Right ventricle myocardium superior (tissue), 1 donor: ENCODE measurements at regions not wholly inside any gene's neighbourhood (a gene's known extent, or its start where the extent isn't known, plus 50 kb on each side); places are given as distances from the start of the nearest gene placed in this dataset.
A peak's percentile ranks its signal among the peaks of the same experiment; 100 is the strongest.
"Not testable (repeated sequence)": the region's sequence is repeated elsewhere in the genome, so short reads cannot be mapped to it uniquely, and the experiment has no call there.

ENCODE experiments used
- ATAC-seq: fragments of 200-7000 bp; cut with Tn5 transposase; one replicate; pipeline ENCODE4 v1.9.1; 2020; ENCODE audit warnings: mild to moderate bottlenecking; ENCODE audit not compliant: poor library complexity
- DNase-seq: peaks from one replicate; pipeline ENCODE4 v3.0.0-alpha.2; 2020
- intact Hi-C: fragments of 100-400 bp; cut with DNase I; formaldehyde crosslinking; loops from one replicate; pipeline ENCODE4 v1.11.2; 2022
- donor health status: DM: no; HTN: yes; CAD: no; lungs with severe emphysema.

DNA sequence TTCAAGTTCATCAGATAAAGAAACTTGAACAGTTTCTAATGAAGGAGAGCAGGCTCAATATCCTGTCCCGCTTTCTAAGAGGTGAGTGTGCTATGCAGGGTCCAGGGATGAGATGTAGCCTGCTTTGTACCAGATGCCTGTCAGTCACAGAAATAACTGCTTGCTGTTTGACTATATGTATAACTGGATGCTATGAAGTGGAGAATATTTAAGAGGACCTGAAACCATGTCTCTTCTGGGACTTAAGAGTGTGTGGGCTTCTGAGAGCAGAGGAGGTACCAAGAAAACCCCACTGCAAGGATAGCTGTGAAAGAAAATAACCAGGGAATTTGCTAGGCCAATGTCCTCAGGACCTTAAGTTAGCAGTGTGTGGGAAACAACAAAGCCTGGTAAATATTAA is 246.3 kb upstream of the RFC3 start:
- no peak for DNase-seq
- intact Hi-C loops: no loop called here
- ATAC-seq: no peak

DNA sequence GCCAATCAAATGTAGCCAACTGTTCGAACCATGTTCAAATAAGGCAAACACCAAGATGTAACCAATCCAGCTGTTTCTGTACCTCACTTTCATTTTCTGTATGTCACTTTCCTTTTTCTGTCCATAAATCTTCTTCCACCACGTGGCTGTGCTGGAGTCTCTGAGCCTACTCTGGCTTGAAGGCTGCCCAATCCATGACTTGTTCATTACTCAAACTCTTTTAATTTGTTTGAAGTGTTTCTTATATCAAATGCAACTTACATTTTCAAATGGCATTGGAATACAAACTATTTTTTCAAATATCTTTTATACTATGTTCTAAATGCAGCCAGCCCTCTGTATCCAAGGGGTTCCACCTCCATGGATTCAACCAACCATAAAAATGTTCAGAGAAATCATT is 245.6 kb upstream of the RFC3 start:
- intact Hi-C loops, DNase-seq, ATAC-seq: not testable (repeated sequence)

DNA sequence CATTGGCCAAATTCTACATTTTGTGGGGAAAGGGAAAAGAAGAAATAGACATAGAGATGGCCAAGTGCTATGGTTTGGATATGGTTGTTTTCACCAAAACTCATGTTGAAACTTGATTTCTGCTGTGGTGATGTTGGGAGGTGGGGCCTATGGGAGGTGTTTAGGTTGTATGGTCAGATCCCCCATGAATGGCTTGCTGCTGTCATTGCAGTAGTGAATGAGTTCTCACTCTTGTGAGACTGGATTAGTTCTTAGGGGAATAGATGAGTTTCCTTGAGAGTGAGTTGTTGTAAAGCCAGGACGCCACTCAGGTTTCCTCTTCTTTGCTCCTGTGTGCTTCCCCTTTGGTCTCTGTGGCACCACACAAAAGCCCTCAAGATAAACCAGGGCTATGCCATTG is 242.6 kb upstream of the RFC3 start:
- ATAC-seq (no peak), DNase-seq (no peak)
- intact Hi-C loops: no loop called here

DNA sequence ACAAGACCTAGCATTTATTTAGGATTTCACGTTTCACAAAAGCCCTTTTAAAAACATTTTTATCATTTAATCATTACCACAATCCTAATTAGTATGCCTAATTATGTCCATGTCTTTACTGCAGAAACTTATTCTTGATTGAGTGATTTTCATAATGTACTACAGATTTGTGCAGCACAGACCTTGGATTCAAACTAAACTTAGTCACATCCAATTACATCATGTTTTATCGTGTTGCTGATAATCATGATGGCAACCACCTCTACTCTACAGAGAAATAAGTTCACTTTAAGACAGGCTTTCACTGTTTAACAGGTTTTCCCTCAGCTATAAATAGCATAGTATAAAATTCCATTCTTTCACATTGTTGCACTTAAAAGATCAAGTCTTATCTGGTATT is 240.9 kb upstream of the RFC3 start:
- ATAC-seq: no peak
- no peak for DNase-seq
- intact Hi-C loops: no loop called here

DNA sequence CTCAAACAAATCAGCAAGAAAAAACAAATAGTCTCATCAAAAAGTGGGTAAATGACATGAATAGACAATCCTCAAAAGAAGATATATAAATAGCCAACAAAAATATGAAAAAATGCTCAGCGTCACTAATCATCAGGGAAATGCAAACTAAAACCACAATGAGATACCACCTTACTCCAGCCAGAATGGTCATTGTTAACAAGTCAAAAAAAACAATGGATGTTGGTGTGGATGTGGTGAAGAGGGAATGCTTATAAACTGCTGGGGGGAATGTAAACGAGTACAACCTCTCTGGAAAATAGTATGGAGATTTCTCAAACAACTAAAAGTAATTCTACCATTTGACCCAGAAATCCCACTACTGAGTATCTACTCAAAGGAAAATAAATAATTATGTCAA is 239.2 kb upstream of the RFC3 start:
- intact Hi-C loops: no loop called here
- DNase-seq (no peak), ATAC-seq (no peak)

DNA sequence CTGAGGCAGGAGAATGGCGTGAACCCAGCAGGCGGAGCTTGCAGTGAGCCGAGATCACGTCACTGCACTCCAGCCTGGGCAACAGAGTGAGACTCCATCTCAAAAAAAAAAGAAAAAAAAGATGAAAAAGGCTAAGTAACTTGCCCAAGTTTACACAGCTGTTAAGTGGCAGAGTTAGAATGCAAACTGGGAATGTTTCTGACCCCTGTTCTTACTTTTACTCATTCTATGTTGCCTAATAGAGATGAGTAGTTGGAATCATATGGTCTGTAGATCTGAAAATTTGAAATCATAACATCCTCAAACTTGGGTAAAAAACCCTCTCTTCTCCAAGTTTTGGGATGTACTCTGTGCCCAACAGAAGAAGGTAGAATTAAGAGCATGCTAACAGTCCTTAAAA is 235.8 kb upstream of the RFC3 start:
- intact Hi-C loops: no loop called here
- DNase-seq (no peak), ATAC-seq (no peak)

DNA sequence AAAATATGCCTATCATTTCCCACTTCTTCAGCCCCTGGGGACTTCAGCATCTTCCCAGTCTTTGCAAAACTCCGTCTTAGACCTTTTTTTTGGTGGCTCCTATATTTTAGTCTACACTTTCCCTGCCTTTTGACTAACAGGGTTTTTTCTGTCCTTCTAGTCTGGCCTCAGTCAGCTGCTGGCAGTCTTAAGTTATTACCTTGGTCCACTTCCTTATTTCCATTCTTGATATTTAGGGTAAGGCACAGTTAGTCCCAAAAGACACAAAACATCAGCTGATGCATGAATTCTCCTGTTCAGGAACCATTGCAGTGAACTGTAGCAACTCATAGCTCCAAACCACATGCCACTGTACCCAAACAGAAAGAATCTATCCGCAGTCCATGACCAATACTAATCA is 234.6 kb upstream of the RFC3 start:
- no peak for ATAC-seq
- intact Hi-C loops: no loop called here

DNA sequence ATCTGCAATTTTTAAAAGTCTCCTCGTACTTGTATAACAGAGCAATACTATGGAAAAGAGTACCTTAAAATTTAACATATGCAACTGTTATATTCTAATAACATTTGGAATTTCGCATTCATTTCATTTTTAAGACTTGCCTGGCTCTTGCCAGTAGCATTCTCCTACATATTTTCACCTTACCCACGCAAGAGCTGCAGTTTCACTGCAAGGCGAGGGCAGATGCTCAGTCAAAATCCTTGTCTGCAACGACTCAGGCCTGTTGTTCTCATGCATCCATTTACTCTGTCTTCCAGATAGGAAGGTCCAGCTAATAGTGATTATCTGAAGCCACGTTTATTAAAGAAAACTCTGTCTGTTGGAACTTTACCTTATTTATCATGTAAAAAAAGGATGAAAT is 227.0 kb upstream of the RFC3 start:
- ATAC-seq: no peak
- intact Hi-C loops: no loop called here
- DNase-seq: no peak

More for the DNA sequence above, 234.6 kb upstream of the RFC3 start:
- DNase-seq: no peak

DNA sequence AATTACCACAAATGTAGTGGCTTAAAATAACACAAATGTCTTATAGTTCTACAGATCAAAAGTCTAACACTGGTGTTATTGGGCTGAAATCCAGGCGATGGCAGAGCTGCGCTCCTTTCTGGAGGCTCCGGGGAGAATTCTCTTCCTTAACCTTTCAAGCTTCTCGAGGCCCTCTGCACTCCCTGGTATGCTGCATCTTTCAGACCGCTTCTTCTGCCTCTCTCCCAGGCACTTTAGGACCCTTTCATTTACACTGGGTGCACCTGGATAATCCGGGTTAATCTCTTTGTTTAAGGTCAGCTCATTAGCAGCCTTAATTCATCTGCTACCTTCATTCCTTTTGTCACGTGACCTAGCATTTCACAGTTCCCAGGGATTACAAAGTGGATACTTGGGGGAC is 211.3 kb upstream of the RFC3 start:
- DNase-seq: no peak
- intact Hi-C loops: no loop called here
- no peak for ATAC-seq

DNA sequence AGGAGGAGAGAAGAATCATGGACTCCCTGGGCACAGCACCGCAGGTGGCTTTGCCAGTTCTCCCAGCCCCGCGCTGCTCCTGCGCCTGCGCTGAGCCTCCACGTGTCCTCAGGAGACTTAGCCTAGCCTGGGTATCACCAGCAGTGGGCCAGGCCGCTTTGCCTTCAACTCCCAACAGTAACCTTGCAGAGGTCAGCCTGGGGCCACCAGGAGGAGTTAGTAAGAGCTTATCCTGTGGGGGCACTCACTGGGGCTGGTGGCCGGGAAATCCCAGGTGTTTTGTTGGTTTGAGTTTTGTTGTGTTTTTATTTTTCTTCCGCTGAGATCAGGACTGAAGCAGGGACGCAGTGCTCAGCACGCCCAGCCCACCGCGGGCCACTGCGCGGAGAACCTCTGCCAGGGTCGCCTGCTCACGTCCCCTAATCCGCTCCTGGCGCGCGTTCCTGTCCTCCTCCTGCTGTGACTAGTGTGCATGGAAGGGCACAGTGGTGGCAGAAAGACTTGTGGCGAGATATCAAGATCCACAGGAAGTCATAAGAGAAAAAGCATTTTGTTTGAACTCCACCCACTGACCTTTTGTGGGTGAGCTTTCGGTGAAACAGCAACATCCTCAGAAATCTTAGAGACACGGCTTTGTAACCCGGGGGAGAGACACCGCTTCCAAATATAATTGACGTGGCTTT is 207.4 kb upstream of the RFC3 start:
- DNase-seq: peak; percentile 85
- intact Hi-C loops: loop anchor here (5.0 kb wide), 1 partner anchor 112 kb away; no protein-coding TSS in a partner anchor
- ATAC-seq: peak; percentile 86

DNA sequence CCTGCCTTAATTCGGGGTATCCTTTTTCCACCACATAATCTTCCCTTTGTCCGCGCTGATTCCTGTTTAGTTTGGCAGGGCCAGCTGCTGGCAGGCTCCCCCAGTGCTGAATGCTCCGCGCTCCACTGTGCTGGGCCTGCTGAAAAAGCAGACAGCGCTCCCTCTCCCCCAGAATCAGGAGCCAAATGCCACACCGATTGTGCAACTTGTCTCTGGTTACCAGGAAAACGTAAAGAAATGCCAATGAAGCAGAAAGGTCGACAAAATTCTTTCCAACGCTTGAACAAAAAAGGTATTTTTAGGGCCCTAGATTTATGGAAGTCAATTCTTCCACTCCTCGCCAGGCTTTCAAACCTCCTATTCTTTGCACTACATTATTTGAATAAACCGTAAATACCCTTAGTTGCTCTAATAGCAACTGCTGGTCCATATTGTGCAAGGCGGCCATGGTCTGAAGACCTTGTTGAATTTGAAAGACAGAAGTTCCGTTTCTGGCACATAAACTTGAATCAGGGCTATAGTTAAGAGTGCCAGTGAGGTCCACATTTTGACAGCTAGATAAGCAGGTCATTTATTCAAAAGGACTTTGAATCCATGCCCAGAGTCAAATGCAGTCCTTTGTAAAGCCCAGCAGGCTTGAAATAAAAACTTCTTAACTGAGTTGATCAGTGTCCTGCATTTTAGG is 206.7 kb upstream of the RFC3 start:
- intact Hi-C loops: loop anchor here (5.0 kb wide), 1 partner anchor 111 kb away; no protein-coding TSS in a partner anchor
- DNase-seq (peak; percentile 88), ATAC-seq (peak; percentile 91)

DNA sequence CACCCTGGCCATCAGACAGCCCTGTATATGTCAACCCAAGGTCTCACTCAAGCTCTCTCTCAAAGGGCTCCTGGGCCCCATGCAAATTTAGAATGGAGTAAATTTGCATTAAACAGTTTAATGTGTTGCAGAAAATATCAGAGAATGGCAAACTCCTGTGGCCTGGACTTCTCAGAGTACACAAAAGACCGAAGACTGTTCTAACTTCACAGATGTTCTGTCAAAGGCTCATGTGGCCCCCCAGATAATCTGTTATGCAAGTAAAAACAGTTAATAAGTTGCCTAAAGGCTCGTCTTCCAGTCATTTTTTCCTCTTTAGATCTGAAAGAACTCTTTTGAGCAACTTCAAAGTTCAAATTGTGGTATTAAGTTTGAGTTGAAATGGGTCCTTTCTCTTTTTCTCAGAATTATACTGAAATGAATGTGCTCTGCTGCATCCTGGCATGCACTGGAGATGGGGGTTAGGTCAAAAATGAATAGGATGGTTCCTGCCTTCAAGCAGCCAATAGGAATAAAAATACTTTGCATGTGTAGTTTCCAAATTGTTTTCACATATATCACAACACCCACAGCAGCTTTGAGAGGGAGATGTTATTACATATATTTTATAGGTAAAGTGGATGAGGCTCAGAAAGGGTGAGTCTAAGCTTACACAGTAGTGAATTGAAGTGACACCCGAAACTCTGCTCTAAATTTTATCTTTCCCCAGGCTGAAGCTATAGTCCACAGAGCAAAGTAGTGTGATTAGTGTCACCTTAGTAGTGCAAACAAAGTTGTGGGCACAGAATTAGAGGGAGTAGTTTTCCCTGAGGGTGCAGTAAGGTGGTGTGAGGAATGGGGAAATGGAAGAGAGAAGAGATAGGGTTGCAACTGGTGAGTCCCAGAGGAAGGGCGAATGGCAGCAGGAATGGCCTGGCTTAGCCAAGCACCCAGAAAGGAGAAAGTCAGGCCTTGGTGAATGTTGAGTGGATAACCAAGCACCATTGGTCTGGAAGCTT is 205.0 kb upstream of the RFC3 start:
- intact Hi-C loops: loop anchor here (5.0 kb wide), 1 partner anchor 109 kb away; no protein-coding TSS in a partner anchor
- ATAC-seq: no peak

DNA sequence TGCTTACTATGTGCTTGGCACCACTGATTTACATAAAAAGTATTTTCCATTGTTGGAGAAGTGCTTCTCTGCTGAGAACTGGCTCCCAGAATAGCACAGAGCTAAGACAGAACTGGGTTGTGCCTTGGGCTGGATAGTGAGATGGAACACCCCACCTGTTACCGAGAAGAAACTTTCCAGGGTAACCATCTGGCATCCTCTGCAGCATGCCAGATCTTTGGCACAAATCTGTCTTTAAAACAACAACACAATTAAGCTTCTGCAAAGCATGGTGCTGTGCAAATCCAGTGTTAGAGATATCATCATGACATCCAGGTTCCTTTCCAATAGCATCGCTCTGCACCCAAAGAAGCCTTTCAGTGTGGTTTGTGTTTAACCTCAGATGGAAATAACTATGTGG is 202.5 kb upstream of the RFC3 start:
- no peak for ATAC-seq

More for the DNA sequence above, 205.0 kb upstream of the RFC3 start:
- no peak for DNase-seq

DNA sequence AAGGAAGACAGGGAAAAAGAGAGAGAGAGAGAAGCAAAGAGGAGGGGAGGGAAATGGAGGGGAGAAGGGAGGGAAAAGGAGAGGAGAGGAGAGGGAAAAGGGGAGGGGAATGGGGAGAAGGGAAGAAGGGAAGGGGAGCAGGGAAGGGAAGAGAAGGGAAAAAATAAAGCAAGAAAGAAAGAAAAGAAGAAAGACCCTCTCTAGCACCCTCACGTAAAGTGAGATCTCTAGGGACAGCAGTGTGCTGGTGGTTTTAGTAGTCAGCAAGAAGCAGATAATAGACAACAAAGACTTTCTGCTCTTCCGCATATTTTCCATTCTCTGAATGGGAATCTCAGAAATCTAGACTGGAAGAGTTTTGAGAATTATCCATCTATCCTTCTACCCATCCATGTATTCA is 201.8 kb upstream of the RFC3 start:
- DNase-seq (no peak), ATAC-seq (no peak)
- intact Hi-C loops: no loop called here

More for the DNA sequence above, 202.5 kb upstream of the RFC3 start:
- no peak for DNase-seq
- intact Hi-C loops: no loop called here

DNA sequence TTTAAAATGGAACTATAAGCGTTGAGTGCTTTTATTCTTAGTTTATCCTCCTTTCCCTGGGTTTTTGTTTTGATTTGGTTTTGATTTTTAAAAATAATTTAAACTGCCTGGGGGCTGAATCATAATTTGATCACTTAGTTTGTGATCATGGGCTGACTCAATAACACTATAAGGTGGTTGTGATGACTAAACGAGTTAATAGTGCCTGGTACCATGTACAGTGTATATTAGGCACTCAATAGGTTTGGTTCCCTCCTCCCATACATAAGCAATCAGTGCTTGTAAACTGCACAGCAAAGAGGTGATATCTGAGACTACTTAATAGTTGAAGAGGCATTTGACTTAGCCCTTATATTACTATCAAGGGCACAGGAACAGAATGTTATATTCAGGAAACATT is 200.9 kb upstream of the RFC3 start:
- ATAC-seq (no peak), DNase-seq (no peak)
- intact Hi-C loops: no loop called here

DNA sequence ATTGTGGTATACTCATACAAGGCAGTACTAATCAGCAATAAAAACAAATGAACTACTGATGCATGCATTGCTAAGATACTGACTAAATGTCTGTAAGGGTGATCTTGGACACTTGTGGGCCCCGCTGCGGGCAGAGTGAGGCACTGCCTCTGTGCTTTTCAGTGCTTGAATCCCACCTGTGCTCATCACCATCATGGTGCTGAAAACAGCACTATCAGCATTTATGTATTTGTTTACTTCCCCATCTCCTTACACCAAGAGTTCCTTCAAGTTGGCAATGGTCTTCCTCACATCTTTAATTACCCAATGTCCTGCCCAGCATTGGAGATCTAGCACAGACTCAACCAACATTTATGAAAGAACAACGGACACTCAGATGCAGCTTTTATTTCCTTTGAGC is 193.7 kb upstream of the RFC3 start:
- ATAC-seq: no peak
- no peak for DNase-seq
- intact Hi-C loops: no loop called here

DNA sequence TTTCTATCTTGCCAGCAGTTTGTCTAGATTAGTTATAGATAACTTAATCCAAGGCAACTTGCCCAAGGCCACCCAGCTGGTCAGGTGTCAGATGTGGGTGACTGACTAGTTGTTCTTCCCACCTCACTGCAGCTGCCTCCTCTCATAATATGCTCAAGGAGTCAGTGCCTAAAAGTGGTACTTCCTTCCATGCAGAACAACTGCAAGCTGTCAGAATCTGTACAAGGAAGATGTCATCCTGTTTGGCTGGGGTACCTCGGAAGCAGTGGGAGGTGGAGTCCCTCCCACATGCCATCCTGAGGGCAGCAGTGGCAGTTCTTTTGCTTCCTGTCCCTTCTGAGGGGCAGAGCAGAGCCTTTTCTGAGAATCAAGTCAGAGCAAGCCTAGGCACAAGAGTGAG is 193.2 kb upstream of the RFC3 start:
- no peak for DNase-seq

DNA sequence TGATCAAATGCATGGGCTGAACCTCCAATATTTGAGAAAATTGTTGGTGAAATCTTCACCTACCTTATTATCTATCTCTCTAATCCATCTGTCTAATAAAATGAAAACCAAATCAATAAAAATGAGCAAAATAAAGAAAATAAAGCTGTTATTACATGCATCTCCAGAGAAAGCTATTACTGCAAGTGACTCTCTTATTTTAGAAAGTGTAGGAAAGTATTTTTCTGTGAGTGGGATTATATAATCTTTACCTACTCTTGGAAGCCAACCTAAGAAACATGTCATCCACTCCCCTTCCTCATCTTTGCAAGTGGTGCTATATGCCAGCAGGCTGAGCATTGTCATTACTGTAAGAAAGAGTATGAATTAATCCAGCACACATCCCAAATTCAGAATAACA is 191.5 kb upstream of the RFC3 start:
- no peak for DNase-seq
- intact Hi-C loops: no loop called here
- ATAC-seq: no peak

More for the DNA sequence above, 193.2 kb upstream of the RFC3 start:
- ATAC-seq: no peak
- intact Hi-C loops: no loop called here

DNA sequence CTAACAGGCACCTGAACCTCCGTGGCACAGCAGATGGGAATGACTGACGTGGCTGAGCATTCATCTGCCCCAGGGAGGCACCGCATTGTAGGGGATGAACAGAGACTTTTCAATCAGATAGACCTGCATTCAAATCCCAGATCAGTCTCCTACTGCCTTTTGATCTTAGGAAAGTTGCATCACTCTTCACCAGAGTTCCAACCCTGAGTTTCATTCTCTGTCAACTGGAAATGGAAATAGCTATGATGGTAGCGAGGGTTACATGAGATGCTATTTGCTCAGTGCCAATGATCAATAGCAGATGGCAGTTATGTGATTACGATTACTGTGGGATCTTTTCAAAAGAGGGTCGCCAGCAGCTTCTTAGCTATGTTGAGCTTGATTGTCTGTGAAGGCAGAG is 189.3 kb upstream of the RFC3 start:
- intact Hi-C loops: no loop called here
- DNase-seq (no peak), ATAC-seq (no peak)
